ENCODE measurements at regions not wholly inside any gene's neighbourhood (a gene's known extent, or its start where the extent isn't known, plus 50 kb on each side); places are given as distances from the start of the nearest gene placed in this dataset.

DNA sequence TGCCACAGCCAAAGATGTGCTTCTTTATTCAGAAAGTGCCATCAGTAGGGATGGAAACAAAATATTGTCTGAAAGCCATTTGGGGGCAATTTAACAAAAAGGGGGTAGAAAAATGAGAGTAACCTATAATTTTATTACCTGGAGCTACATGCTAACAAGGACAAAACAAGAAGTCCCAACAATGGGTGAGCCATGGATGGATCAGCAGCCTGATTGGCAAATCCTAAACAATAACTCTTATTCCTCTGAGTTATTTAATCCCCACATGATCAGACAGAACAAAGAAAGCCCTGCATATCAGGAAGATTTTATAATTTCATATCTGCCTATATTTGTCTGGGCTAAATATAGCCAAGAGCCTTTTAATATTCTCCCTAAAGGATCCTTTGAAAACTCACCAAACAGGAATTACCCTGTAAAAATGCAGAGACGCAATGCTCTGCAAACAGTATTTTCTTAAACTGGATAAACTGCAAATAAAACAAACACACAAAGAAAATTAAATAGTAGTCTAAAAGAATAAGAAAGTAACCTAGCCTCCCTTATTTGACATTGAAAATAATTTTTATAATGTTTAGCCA is 483.4 kb downstream of the ZNF608 start:
- no peak overlapping the region for H3K4me3 Mint-ChIP-seq
- no peaks in the 10 kb centered on the region for H3K36me3 Mint-ChIP-seq (ENCODE audit: low read depth)
- POLR2A ChIA-PET = no interaction called here
- H3K27ac Mint-ChIP-seq = no peak overlapping the region
- no peak for DNase-seq
- CTCF ChIA-PET = interaction anchor here (0.7 kb wide), 1 partner anchor 43 kb away, joined by 3 read pairs; no protein-coding TSS in a partner anchor
- no peaks in the 10 kb centered on the region for H3K9me3 Mint-ChIP-seq (ENCODE audit: low read depth)
- H3K4me1 Mint-ChIP-seq = no peaks in the 10 kb centered on the region
- ATAC-seq = no peak
- no peaks in the 10 kb centered on the region for H3K27me3 Mint-ChIP-seq
- intact Hi-C loops (cut with DNase I, micrococcal nuclease) = no loop called here

- Mint-ChIP-seq H3K27me3 (no peaks in the 10 kb centered on the region), H3K4me1 (no peaks in the 10 kb centered on the region), H3K36me3 (ENCODE audit: low read depth) (no peaks in the 10 kb centered on the region), H3K9me3 (ENCODE audit: low read depth) (no peaks in the 10 kb centered on the region), H3K4me3 (no peak overlapping the region), H3K27ac (no peak overlapping the region)
- ChIA-PET CTCF (interaction anchor here (0.7 kb wide), 1 partner anchor 43 kb away, joined by 3 read pairs; no protein-coding TSS in a partner anchor), POLR2A (no interaction called here)
- intact Hi-C loops (cut with DNase I, micrococcal nuclease) = no loop called here
- DNase-seq (no peak), ATAC-seq (no peak)
These were observed 484.0 kb downstream of the ZNF608 start for GRCh38 chr5:124262470-124262869.

DNA sequence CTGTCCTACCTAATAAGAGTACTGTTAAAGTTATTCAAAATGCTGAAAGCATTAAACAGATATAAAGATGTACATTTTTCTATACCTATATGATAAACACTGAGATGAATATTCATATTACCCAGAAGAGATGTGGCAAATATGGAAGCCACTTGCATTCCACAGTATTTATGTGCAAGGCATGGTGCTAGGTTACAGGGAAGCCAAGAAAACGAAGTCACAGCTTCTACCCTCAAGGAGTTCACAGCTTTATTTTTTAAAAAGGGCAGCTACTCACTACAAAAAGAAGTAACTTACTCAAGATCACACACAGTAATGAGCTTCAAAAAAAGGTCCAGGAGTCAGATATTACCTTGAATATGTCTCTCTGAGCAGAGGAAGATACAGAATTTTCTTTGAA is 484.6 kb downstream of the ZNF608 start:
- CTCF ChIA-PET = no interaction called here
- H3K4me1 Mint-ChIP-seq = no peaks in the 10 kb centered on the region
- DNase-seq = no peak
- no peak for ATAC-seq
- no peaks in the 10 kb centered on the region for H3K36me3 Mint-ChIP-seq (ENCODE audit: low read depth)
- H3K4me3 Mint-ChIP-seq = no peak overlapping the region
- no peaks in the 10 kb centered on the region for H3K9me3 Mint-ChIP-seq (ENCODE audit: low read depth)
- POLR2A ChIA-PET = no interaction called here
- no peaks in the 10 kb centered on the region for H3K27me3 Mint-ChIP-seq
- H3K27ac Mint-ChIP-seq = no peak overlapping the region
- intact Hi-C loops (cut with DNase I, micrococcal nuclease) = no loop called here

GRCh38 chr5:124260921-124261515 is 485.4 kb downstream of the ZNF608 start:
- Mint-ChIP-seq H3K27ac (no peak overlapping the region), H3K36me3 (ENCODE audit: low read depth) (no peaks in the 10 kb centered on the region), H3K4me1 (no peaks in the 10 kb centered on the region), H3K9me3 (ENCODE audit: low read depth) (no peaks in the 10 kb centered on the region), H3K27me3 (no peaks in the 10 kb centered on the region), H3K4me3 (no peak overlapping the region)
- POLR2A ChIA-PET = no interaction called here
- ATAC-seq (no peak), DNase-seq (no peak)
- CTCF ChIA-PET = no interaction called here
- intact Hi-C loops (cut with DNase I, micrococcal nuclease) = no loop called here

DNA sequence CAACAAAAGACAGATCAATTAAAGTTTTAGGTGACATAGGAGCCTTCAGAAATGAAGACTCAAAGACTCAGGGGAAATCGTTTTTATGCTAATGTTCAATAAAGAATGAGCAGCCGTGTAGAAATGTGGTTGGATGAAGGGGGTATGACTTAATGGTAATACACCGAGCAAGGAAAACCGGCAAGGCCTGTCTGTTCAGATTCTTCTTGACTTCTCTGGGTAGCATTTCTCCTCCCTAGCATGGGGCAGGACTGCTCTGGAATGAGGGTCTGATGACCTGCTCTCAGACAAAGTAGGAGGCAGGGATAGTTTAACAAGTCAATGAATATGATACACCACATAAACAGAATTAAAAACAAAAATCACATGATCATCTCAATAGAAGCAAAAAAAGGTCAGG is 487.4 kb downstream of the ZNF608 start:
- Mint-ChIP-seq H3K9me3 (ENCODE audit: low read depth) (no peaks in the 10 kb centered on the region), H3K4me1 (no peaks in the 10 kb centered on the region), H3K27me3 (no peaks in the 10 kb centered on the region), H3K27ac (no peak overlapping the region), H3K4me3 (no peak overlapping the region), H3K36me3 (ENCODE audit: low read depth) (no peaks in the 10 kb centered on the region)
- DNase-seq (no peak), ATAC-seq (no peak)
- intact Hi-C loops (cut with DNase I, micrococcal nuclease) = no loop called here
- ChIA-PET POLR2A (no interaction called here), CTCF (no interaction called here)

GRCh38 chr5:124257048-124257447 is 489.4 kb downstream of the ZNF608 start:
- H3K27me3 Mint-ChIP-seq = no peaks in the 10 kb centered on the region
- CTCF ChIA-PET = interaction anchor here (0.7 kb wide), 1 partner anchor 450 kb away, joined by 3 read pairs; no protein-coding TSS in a partner anchor
- POLR2A ChIA-PET = no interaction called here
- no peak for ATAC-seq
- no peaks in the 10 kb centered on the region for H3K36me3 Mint-ChIP-seq (ENCODE audit: low read depth)
- H3K4me3 Mint-ChIP-seq = no peak overlapping the region
- no peak for DNase-seq
- intact Hi-C loops (cut with DNase I, micrococcal nuclease) = no loop called here
- no peaks in the 10 kb centered on the region for H3K9me3 Mint-ChIP-seq (ENCODE audit: low read depth)
- H3K4me1 Mint-ChIP-seq = no peaks in the 10 kb centered on the region
- H3K27ac Mint-ChIP-seq = no peak overlapping the region

DNA sequence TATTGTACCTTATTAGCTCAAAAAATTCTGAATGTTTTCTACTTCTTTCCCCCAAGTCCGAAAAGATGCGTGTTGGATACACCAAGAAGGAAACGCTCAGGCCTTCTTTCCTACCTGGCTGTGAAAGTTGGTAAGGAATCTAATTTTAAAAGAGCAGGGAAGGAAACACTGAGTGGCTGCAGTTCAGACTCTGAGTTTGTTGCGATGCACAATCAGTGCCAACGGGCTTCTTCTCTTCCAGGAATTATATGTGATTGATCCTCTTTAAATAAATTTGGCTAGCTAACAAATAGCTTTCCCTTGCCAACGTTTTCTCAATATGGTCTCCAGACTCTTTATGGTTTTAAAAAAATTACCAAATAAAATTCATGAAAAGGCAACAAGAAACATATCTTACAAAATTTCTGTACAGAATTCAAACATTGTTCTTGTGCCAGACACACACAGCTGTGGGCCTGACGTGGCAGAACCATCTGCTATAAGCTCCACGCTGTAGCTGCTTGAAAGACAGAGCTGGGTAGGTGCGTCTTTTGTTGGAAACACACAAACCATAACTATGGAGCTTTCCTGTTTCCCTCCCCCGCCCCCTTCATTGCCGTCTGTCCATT is 493.1 kb downstream of the ZNF608 start:
- CTCF ChIA-PET = no interaction called here
- intact Hi-C loops (cut with DNase I, micrococcal nuclease) = no loop called here
- DNase-seq (no peak), ATAC-seq (no peak)
- POLR2A ChIA-PET = no interaction called here
- no peaks in the 10 kb centered on the region for H3K4me1 Mint-ChIP-seq
- no peaks in the 10 kb centered on the region for H3K27me3 Mint-ChIP-seq
- H3K36me3 Mint-ChIP-seq (ENCODE audit: low read depth) = no peaks in the 10 kb centered on the region
- H3K27ac Mint-ChIP-seq = no peak overlapping the region
- H3K4me3 Mint-ChIP-seq = no peak overlapping the region
- H3K9me3 Mint-ChIP-seq (ENCODE audit: low read depth) = no peaks in the 10 kb centered on the region

DNA sequence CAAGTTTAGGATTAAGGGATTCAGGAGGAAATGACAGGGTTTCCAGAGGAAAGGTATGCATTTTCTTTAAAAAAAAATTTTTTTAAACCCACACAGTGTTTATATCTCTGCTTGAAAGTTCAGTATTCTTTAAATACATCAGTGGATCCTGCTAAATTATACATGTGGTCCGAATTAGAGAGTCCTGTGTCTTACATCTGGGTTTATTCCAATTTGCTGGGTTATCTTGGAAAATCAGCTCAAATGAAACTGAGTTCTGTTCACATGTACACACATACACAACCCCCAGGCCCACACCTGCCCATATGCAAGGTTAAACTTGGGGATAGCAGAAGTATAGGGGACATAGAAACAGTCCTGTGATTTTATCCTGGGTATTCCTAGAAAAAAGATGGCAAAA is 493.7 kb downstream of the ZNF608 start:
- DNase-seq = no peak
- H3K4me3 Mint-ChIP-seq = no peak overlapping the region
- H3K4me1 Mint-ChIP-seq = no peaks in the 10 kb centered on the region
- no peaks in the 10 kb centered on the region for H3K36me3 Mint-ChIP-seq (ENCODE audit: low read depth)
- ATAC-seq = no peak
- intact Hi-C loops (cut with DNase I, micrococcal nuclease) = no loop called here
- no peaks in the 10 kb centered on the region for H3K9me3 Mint-ChIP-seq (ENCODE audit: low read depth)
- POLR2A ChIA-PET = no interaction called here
- no peaks in the 10 kb centered on the region for H3K27me3 Mint-ChIP-seq
- no peak overlapping the region for H3K27ac Mint-ChIP-seq
- CTCF ChIA-PET = no interaction called here

DNA sequence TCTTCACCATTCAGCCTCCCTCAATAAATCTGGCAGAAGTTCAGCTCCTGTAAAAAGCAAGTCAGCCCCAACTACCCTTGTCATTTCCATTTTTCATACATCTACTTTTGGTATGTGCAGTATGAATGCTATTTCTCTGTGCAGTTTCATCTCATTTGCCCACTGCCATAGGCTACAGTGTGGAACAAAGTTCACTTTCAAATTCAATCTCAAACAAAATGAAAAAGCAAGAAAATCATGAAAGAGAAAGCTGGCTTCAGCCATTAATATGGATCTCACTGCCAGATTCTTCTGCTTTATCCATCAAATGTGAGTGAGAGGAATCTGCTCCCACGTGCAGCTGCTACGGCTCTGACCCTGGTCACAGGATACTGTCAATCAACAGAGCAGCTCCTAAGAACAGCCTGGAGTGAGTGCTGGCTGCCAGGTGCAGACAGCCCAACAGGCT is 494.2 kb downstream of the ZNF608 start:
- Mint-ChIP-seq H3K27me3 (no peaks in the 10 kb centered on the region), H3K9me3 (ENCODE audit: low read depth) (peaks cover under 1% of the 10 kb centered on the region), H3K27ac (no peak overlapping the region), H3K4me1 (no peaks in the 10 kb centered on the region), H3K4me3 (no peak overlapping the region), H3K36me3 (ENCODE audit: low read depth) (no peaks in the 10 kb centered on the region)
- intact Hi-C loops (cut with DNase I, micrococcal nuclease) = no loop called here
- ChIA-PET POLR2A (no interaction called here), CTCF (no interaction called here)
- DNase-seq = no peak
- no peak for ATAC-seq

DNA sequence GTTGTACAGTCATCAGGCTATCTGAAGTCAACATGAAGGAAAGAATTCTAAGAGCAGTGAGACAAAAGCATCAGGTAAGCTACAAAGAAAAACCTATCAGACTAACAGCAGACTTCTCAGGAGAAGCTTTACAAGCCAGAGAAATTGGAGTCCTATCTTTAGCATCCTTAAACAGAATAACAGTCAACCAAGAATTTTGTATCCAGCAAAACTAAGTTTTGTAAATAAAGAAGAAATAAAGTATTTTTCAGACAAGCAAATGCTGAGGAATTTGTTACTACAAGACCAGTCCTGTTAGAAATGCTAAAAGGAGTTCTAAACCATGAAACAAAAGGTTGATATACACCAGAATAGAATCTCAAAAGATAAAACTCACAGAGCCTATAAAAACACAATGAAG is 501.2 kb downstream of the ZNF608 start:
- Mint-ChIP-seq H3K36me3 (ENCODE audit: low read depth) (no peaks in the 10 kb centered on the region), H3K4me1 (no peaks in the 10 kb centered on the region), H3K27ac (no peak overlapping the region), H3K4me3 (no peak overlapping the region), H3K9me3 (ENCODE audit: low read depth) (peaks cover 19% of the 10 kb centered on the region), H3K27me3 (no peaks in the 10 kb centered on the region)
- CTCF ChIA-PET = interaction anchor here (0.8 kb wide), 1 partner anchor 1721 kb away, joined by 3 read pairs; no protein-coding TSS in a partner anchor
- POLR2A ChIA-PET = no interaction called here
- ATAC-seq (no peak), DNase-seq (no peak)
- intact Hi-C loops (cut with DNase I, micrococcal nuclease) = no loop called here

- no peak overlapping the region for H3K4me3 Mint-ChIP-seq
- ChIA-PET POLR2A (no interaction called here), CTCF (interaction anchor here (0.7 kb wide), 1 partner anchor 162 kb away, joined by 3 read pairs; no protein-coding TSS in a partner anchor)
- H3K4me1 Mint-ChIP-seq = no peaks in the 10 kb centered on the region
- intact Hi-C loops (cut with DNase I, micrococcal nuclease) = no loop called here
- no peaks in the 10 kb centered on the region for H3K27me3 Mint-ChIP-seq
- DNase-seq (no peak), ATAC-seq (no peak)
- no peak overlapping the region for H3K27ac Mint-ChIP-seq
- H3K36me3 Mint-ChIP-seq (ENCODE audit: low read depth) = no peaks in the 10 kb centered on the region
- H3K9me3 Mint-ChIP-seq (ENCODE audit: low read depth) = peaks cover 8% of the 10 kb centered on the region
These were observed 505.7 kb downstream of the ZNF608 start for GRCh38 chr5:124240732-124241131.

DNA sequence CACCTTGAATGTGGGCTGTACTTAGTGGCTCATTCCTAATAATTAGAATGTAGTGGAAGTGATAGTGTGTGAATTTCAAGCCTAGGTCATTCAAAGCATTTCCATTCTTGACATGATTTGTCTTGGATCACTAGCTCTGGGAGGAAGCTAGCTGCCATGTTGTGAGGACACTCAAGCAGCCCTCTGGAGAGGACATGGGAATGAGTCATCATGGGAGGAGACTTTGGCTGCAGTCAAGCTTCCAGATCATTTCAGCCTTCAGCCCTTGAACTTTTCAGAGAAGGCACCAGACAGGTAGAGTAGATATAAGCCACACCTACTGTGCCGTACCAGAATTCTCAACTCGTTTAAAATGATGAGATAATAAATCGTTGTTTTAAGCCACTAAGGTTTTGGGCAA is 506.9 kb downstream of the ZNF608 start:
- no peaks in the 10 kb centered on the region for H3K36me3 Mint-ChIP-seq (ENCODE audit: low read depth)
- ChIA-PET CTCF (no interaction called here), POLR2A (no interaction called here)
- intact Hi-C loops (cut with DNase I, micrococcal nuclease) = no loop called here
- H3K4me1 Mint-ChIP-seq = no peaks in the 10 kb centered on the region
- no peaks in the 10 kb centered on the region for H3K27me3 Mint-ChIP-seq
- DNase-seq = no peak
- ATAC-seq = no peak
- no peak overlapping the region for H3K4me3 Mint-ChIP-seq
- no peak overlapping the region for H3K27ac Mint-ChIP-seq
- H3K9me3 Mint-ChIP-seq (ENCODE audit: low read depth) = no peaks in the 10 kb centered on the region

Data from activated CD4-positive, alpha-beta T cell treated with anti-CD3 and anti-CD28 coated beads for 36 hours (primary cell).